ENCODE measurements at regions not wholly inside any gene's neighbourhood (a gene's known extent, or its start where the extent isn't known, plus 50 kb on each side); places are given as distances from the start of the nearest gene placed in this dataset.
A peak's percentile ranks its signal among the peaks of the same experiment; 100 is the strongest.
"Not testable (repeated sequence)": the region's sequence is repeated elsewhere in the genome, so short reads cannot be mapped to it uniquely, and the experiment has no call there.

DNA sequence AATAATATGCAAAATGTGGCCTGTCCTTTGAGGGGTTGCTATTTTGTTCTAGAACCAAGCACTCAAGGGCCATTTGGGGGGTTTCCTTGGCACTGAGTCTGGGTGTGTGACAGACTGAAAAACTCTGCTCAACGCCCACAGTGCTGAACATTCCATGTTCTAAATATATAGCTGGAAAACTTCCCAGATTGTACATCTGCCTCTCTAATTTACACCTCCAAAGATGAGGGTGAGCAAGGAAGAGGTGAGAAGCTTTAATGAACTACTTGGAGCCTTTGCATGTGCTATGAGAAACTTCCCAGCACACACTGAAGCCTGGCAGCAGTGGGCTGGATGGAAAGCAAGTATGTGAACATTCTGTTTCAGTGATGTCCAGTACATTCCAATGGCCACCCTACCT, 296.7 kb upstream of the KCNH7 start:
- intact Hi-C loops (cut with DNase I): no loop called here
- peak in 3 of 10 donors; percentile 4 to 57 (median 11) for DNase-seq

DNA sequence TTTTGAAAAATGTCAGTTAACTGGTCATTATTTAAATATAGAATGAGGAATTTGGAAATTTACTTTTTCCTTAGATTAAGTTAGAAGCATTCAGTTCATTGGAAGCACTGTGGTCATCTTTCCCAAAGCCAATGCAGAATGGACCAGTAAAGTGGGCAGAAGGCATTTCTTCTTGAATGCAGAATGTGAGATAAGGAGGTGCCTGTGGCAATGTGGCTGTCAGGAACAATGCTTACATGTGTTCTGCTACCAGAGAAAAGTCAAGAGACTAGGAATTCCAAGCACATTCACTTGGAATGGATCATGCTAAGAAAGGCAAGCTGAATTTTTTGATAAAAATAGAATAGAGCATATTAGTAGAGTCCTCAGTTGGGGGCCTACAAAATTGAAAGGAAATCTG, 295.0 kb upstream of the KCNH7 start:
- intact Hi-C loops (cut with DNase I): loop anchor here (5.0 kb wide), 1 partner anchor 241 kb away; no protein-coding TSS in a partner anchor
- DNase-seq: no peak

DNA sequence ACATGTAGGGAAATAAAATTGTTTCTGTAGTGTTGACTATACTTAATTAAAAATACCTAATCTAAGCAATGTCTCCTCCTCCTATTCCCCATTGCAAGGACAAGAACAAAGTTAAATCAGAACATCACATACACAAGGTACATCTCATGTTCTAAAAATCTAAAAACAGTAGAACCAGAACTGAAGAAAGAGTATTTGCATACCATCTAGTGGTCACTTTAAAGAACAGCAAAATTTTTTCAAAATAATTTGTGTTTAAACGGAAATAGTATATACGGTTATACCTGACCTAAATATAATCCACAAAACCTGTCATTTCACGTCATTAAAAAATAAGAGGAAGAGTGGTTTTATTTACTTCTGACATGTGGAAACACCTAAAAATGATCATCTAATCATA, 294.3 kb upstream of the KCNH7 start:
- intact Hi-C loops (cut with DNase I): loop anchor here (5.0 kb wide), 1 partner anchor 241 kb away; no protein-coding TSS in a partner anchor
- no peak for DNase-seq

DNA sequence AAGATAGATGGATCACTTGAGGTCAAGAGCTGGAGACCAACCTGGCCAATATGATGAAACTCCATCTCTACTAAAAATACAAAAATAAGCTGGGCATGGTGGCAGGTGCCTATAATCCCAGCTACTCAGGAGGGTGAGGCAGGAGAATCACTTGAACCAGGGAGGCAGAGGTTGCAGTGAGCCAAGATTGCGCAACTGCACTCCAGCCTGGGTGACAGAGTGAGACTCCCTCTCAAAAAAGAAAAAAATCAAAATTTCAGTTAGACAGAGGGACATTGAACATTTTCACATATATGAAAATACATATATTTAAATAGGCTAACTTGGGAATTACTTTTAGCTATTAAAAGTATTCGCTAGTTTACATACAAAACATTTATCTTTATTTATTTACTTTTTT, 293.6 kb upstream of the KCNH7 start:
- intact Hi-C loops (cut with DNase I): loop anchor here (5.0 kb wide), 1 partner anchor 240 kb away; no protein-coding TSS in a partner anchor
- not testable (repeated sequence) for DNase-seq

DNA sequence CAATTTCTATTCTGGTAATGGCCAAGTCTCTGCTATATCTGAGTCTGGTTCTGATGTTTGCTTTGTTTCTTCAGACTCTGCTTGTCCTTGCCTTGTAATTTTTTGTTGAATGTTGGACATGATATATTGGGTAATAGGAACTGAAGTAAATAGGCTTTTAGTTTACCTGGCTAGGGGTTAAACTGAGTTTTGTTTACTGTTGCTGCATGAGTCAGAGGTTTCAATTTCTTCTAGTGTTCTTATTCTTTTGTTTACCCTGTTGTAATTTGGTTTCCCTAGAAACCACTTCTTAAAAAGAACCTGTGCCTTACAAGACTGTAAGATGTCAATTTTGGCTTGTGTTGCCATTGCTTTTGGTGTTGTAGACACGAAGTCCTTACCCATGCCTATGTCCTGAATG, 285.0 kb upstream of the KCNH7 start:
- DNase-seq: no peak
- intact Hi-C loops (cut with DNase I): no loop called here

DNA sequence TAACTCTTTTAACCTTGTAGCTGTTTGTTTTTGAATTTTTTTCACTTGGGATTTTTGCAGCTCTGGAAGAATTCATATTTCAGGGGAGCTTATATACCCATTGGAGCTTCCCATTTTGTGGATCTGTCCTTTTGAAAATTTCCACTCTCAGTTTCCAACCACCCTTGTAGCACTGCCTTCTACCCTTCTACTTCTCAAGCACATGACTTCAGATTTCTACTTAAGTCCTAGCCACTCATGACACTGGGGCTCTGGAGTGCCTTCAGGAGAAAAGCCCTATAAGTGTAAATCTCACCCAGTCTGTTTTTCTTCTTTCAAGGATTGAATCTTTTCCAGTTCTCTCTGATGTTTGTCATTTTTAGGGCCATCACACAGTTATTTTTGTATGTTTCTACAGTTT, 283.7 kb upstream of the KCNH7 start:
- no peak for DNase-seq
- intact Hi-C loops (cut with DNase I): no loop called here

- intact Hi-C loops (cut with DNase I): no loop called here
- no peak for DNase-seq
Observed at GRCh38 chr2:163121483-163121882, 282.9 kb upstream of the KCNH7 start.

DNA sequence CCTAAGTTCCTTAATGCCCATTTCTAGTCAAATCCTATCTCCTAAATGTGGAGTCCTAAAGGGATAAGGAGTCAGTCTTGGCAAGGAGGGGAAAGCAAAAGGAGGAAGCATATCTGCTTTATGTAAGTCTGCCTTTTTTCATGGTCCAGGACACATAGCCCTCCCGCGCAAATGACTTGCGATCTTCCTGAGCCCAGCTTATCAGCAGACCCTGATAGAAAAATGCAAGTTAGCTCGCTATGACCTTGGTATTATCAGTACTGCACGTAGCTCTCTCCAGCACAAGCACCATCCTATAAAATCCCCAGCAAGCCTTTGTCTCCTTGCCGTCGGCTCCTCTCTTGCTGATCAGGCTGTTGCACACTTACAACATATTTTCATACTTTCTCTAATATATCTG, 281.4 kb upstream of the KCNH7 start:
- no peak for DNase-seq
- intact Hi-C loops (cut with DNase I): no loop called here

DNA sequence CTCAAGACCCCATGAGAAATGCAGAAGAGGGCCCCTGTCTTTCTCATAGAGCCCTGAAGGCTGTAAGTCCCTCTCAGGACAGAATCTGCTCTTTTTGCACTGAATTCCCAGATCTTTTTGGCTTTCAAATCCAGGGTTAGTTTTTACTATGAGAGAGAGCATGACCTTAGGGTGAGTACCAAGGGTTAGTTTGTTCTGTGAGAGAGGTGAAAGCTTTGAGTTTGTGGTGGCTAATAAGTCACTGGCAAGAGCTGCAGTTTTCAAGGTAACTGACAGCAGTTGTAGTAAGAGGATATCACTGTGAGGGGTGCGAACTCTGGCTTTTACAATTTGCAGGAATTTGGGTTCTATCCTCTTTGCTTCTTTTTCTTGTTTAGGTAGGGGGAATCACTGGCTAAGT, 248.4 kb upstream of the KCNH7 start:
- no peak for DNase-seq
- intact Hi-C loops (cut with DNase I): no loop called here

- DNase-seq; intact Hi-C loops (cut with DNase I): not testable (repeated sequence)
Observed at GRCh38 chr2:163085366-163086024, 246.9 kb upstream of the KCNH7 start.

- no peak for DNase-seq
- intact Hi-C loops (cut with DNase I): no loop called here
Observed at GRCh38 chr2:163081754-163082153, 243.2 kb upstream of the KCNH7 start.

GRCh38 chr2:163077241-163077640, 238.7 kb upstream of the KCNH7 start:
- DNase-seq: no peak
- intact Hi-C loops (cut with DNase I): no loop called here

- no peak for DNase-seq
- intact Hi-C loops (cut with DNase I): no loop called here
Observed at GRCh38 chr2:163066085-163066484, 227.5 kb upstream of the KCNH7 start.

- no peak for DNase-seq
- intact Hi-C loops (cut with DNase I): no loop called here
Observed at GRCh38 chr2:163062524-163062923, 224.0 kb upstream of the KCNH7 start.

DNA sequence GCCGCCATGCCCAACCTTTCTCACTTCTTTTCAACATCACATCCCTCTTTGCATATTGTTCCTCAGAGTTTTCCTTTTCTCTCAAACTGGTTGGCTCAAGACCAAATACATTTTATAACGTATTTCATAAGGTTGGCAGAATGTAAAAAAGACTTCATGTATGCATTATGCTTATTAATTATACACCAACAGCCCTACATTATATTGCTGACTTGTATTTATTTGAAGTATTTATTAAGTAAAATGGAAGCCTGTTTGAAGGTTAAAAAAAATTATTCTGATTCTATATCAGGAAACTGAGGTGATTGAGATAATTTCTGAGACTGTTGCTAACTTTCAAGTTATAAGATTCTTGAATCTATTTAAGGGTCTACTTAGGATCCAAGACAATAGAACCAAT, 208.0 kb upstream of the KCNH7 start:
- DNase-seq: no peak
- intact Hi-C loops (cut with DNase I): no loop called here

GRCh38 chr2:163045830-163046229, 207.3 kb upstream of the KCNH7 start:
- intact Hi-C loops (cut with DNase I): no loop called here
- DNase-seq: no peak

GRCh38 chr2:163044114-163044513, 205.5 kb upstream of the KCNH7 start:
- no peak for DNase-seq
- intact Hi-C loops (cut with DNase I): no loop called here

DNA sequence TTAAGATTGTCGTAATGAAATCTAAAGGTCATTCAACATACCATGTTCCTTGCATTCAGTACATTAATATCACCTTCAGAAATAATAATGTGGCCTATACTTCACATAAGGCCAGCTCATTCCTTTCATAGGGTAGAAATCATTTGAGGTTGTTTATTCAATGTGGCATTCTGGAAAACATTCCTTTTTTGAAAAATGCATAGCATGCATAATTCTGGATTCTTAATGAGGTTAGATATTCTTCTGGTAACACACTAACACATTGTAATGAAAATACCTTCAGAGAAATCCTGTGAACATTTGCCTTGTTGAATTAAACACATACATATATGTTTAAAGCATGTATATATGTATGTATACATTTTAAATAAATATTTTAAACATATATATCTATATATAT, 204.6 kb upstream of the KCNH7 start:
- no peak for DNase-seq
- intact Hi-C loops (cut with DNase I): no loop called here

DNA sequence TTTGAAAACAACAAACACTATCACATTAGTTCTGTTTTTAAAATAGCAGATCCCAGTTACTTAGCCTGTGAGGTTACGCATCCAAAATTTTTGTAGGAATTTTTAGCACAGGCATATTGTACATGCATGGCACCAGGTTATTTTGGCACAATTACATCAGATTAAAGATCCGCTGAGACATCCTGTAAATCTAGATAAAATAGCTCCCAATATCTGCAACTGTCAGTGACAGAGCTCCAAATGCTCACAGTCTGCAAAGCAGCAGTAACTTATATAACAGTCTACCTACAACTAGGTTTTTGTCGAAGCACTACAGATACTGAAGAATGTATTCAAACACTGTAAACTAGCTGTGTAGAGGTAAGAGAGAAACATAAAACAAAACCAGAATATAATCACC, 200.7 kb upstream of the KCNH7 start:
- intact Hi-C loops (cut with DNase I): no loop called here
- no peak for DNase-seq

GRCh38 chr2:163028807-163029206, 190.2 kb upstream of the KCNH7 start:
- no peak for DNase-seq
- intact Hi-C loops (cut with DNase I): no loop called here

DNA sequence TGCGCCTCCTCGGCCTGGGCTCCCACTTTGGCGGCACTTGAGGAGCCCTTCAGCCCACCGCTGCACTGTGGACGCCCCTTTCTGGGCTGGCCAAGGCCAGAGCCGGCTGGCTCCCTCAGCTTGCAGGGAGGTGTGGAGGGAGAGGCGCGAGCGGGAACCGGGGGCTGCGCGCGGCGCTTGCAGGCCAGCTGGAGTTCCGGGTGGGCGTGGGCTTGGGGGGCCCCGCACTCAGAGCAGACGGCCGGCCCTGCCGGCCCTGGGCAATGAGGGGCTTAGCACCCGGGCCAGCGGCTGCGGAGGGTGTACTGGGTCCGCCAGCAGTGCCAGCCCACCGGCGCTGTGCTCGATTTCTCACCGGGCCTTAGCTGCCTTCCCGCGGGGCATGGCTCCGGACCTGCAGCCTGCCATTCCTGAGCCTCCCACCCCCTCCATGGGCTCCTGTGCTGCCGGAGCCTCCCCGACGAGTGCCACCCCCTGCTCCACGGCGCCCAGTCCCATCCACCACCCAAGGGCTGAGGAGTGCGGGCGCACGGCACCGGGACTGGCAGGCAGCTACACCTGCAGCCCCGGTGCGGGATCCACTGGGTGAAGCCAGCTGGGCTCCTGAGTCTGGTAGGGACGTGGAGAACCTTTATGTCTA, 187.7 kb upstream of the KCNH7 start:
- intact Hi-C loops (cut with DNase I): not testable (repeated sequence)
- DNase-seq: peak in 3 of 10 donors; percentile 65 to 79 (median 66)

DNA sequence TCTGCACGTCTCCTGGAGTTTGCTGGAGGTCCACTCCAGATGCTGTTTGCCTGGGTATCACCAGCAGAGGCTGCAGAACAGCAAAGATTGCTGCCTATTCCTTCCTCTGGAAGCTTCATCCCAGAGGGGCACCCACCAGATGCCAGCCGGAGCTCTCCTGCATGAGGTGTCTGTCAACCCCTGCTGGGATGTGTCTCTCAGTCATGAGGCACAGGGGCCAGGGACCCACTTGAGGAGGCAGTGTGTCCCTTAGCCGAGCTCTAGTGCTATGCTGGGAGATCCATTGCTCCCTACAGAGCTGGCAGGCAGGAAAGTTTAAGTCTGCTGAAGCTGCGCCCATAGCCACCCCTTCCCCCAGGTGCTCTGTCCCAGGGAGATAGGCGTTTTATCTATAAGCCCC, 178.3 kb upstream of the KCNH7 start:
- intact Hi-C loops (cut with DNase I): not testable (repeated sequence)

More for the DNA sequence above, 178.3 kb upstream of the KCNH7 start:
- DNase-seq: peak in 1 of 10 donors; percentile 59

All from posterior cingulate gyrus (tissue), 11 donors.